SH-SY5Y (cell line): ENCODE measurements at regions not wholly inside any gene's neighbourhood (a gene's known extent, or its start where the extent isn't known, plus 50 kb on each side); places are given as distances from the start of the nearest gene placed in this dataset.

Source experiments
- GATA2 ChIP-seq: IDR thresholded peaks from 2 replicates; pipeline ENCODE4 v1.6.1; 2011; ENCODE audit warnings: mild to moderate bottlenecking, low read depth, low read length
- GATA3 ChIP-seq: IDR thresholded peaks from 2 replicates; pipeline ENCODE4 v1.6.1; 2011; ENCODE audit warnings: low read depth, mild to moderate bottlenecking, low read length, moderate library complexity

- TF ChIP-seq GATA2 (no peak), GATA3 (no peak)
Measured at GRCh38 chr5:143588933-143589662, 185.6 kb upstream of the NR3C1 start.

DNA sequence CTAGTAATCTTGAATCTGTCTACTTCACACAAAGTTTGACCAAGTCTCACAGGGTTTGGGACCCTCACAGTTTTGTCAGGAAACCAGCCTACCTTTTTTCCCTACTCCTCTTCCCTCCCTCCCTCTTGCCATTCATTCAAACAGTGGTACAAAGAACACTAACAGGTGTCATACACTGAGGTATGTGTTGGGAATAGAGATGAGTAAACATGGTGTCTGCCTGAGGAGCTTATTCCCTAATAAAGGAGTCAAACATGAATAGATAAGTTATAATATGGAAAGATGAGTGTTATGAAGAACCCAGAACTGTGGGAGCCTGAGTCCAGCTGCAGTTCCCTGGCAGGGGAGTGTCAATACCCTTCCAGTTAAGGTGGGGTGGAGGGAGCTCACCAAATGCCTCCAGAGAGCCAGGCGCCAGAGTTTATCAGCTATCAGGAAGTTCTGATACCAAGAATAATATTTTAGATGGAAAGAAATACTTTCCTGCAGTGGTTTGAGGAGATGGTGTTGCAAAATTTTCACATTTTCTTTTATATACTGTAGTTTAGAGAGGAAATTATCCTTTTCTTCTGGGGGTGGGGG, 183.4 kb upstream of the NR3C1 start:
- TF ChIP-seq GATA2 (no peak), GATA3 (no peak)

- TF ChIP-seq GATA3 (no peak), GATA2 (no peak)
Measured at GRCh38 chr5:143585970-143586369, 182.5 kb upstream of the NR3C1 start.

- TF ChIP-seq GATA3 = no peak
- no peak for TF ChIP-seq GATA2
Measured at GRCh38 chr5:143583409-143583808, 179.9 kb upstream of the NR3C1 start.

DNA sequence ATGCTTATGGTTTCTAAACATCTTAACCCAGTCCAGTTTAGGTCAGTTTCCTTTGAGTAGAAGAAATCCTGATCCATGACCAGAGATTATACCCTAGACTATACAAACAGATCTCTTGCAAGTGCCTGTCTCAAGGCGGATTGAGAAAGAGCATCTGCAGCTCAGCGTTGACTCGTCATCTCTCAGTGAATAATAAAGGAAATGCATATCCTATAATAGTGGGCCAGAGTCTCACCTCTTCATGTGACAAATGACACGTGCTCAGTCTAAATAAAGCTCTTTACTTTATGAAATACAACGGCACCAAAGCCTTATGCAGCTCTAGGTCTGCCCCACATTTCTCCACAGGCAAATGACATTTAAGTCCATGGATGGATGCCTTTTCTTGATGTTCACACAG, 179.4 kb upstream of the NR3C1 start:
- TF ChIP-seq GATA3 (no peak), GATA2 (no peak)

DNA sequence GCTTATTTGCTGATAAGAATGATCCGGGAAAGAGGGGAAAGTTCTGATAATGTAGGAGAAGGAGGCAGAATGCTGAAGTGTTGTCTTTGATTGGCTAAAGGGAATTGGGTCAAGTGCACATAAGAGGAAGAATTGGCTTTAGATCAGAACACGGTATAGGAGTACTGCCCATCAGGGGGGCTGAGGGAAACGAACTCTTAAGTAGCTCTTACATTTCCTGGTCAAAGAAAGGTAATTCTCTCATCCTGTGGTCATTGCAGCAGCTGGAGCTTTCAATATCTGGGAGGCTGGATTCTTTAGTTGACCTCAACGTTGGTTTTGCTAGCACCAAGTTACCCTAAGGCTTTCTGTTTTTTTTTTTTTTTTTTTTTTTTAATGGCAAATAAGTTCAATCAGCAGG, 178.7 kb upstream of the NR3C1 start:
- TF ChIP-seq GATA3 (no peak), GATA2 (no peak)

GRCh38 chr5:143581649-143582048, 178.2 kb upstream of the NR3C1 start:
- TF ChIP-seq GATA2 (no peak), GATA3 (no peak)

GRCh38 chr5:143581147-143581546, 177.7 kb upstream of the NR3C1 start:
- TF ChIP-seq GATA3 (no peak), GATA2 (no peak)

- TF ChIP-seq GATA3 (no peak), GATA2 (no peak)
Measured at GRCh38 chr5:143576711-143577484, 173.4 kb upstream of the NR3C1 start.

DNA sequence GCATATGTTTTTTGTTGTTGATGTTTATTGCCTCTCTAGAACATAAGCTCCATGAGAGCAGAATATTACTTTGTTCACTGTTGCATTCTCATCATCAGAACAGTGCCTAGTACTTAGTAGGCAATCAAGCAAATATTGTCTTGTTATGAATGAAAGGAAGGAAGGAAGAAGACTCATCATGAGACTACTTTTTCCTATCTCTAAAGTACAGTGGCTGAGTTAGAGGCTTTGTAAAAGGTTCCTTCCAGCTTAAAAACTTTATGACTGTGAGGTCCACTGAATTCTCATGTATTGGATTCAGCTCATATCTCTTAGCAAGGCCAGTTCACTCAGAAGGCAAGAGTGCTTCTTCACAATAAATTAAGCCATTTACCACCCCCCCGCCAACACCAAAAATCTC, 171.8 kb upstream of the NR3C1 start:
- TF ChIP-seq GATA3 (no peak), GATA2 (no peak)

GRCh38 chr5:143574236-143574635, 170.8 kb upstream of the NR3C1 start:
- TF ChIP-seq GATA2 (no peak), GATA3 (no peak)

GRCh38 chr5:143573568-143574170, 170.2 kb upstream of the NR3C1 start:
- no peak for TF ChIP-seq GATA3
- no peak for TF ChIP-seq GATA2

DNA sequence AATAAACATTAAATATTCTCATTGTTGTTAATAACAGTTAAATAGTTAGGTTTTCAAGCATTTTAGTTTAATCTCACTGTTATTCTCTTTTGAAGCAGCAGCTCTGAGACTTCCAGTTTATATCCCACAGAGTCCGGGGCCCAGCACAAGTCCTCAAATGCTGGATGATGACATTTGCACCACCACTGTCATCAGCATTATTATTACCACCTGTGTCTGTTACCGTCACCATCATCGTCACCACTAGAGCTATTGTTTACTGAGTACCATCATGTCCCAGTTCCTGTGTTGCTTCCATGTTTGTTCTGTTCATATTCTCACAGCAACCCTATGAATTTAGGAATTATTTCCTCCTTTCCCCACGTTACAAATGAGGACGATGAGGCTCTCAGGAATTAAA, 169.2 kb upstream of the NR3C1 start:
- TF ChIP-seq GATA2 = no peak
- TF ChIP-seq GATA3 = no peak

- no peak for TF ChIP-seq GATA3
- no peak for TF ChIP-seq GATA2
Measured at GRCh38 chr5:143571642-143572624, 168.4 kb upstream of the NR3C1 start.
